ENCODE measurements at regions not wholly inside any gene's neighbourhood (a gene's known extent, or its start where the extent isn't known, plus 50 kb on each side); places are given as distances from the start of the nearest gene placed in this dataset.

DNA sequence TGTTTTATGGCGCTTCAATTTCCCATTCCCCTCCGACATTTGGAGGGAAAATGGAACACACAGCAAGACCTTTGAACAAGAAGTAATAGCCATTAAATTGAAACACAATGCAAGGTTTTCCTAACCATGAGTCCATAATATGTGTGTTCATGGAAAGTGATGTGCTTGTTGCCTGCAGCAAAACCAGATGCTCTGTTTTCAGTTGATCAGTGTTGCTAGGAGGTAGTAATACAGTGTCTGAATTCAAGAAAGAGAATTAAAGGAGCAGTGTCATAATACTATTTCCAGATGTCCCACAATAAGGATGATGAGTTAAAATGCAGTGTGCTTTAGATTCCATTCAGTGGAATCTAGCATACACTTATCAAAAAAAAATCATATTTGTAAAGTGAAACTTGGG lies 637.4 kb upstream of the API5 start:
- Histone ChIP-seq H3K9me3 (no peaks in the 10 kb centered on the region), H3K4me3 (no peak overlapping the region), H3K36me3 (replicated peaks in 1 of 2; ENCODE audit: insufficient read depth in 1 of 2, low read depth in 2 of 2) (no peaks in the 10 kb centered on the region), H3K4me1 (no peaks in the 10 kb centered on the region), H3K27ac (no peak overlapping the region), H3K27me3 (no peaks in the 10 kb centered on the region)
- TF ChIP-seq POLR2A (IDR thresholded peaks at IDR 0.05): no peak
- TF ChIP-seq CTCF (IDR thresholded peaks at IDR 0.05): no peak
- intact Hi-C loops (cut with DNase I): no loop called here
- DNase-seq: no peak
- no peak for ATAC-seq
- 61 to 64% methylated on average over 2 of the region's 2 CpGs for WGBS, 2 donors

- TF ChIP-seq POLR2A (IDR thresholded peaks at IDR 0.05) (no peak), CTCF (IDR thresholded peaks at IDR 0.05) (no peak)
- Histone ChIP-seq H3K9me3 (no peaks in the 10 kb centered on the region), H3K4me1 (no peaks in the 10 kb centered on the region), H3K4me3 (no peak overlapping the region), H3K27me3 (no peaks in the 10 kb centered on the region), H3K27ac (no peak overlapping the region), H3K36me3 (replicated peaks in 1 of 2; ENCODE audit: insufficient read depth in 1 of 2, low read depth in 2 of 2) (no peaks in the 10 kb centered on the region)
- WGBS, 2 donors: 66 to 79% methylated on average over 2 of the region's 2 CpGs
- intact Hi-C loops (cut with DNase I): no loop called here
- ATAC-seq (no peak), DNase-seq (no peak)
These were observed 604.3 kb upstream of the API5 start for GRCh38 chr11:42707541-42707940.

DNA sequence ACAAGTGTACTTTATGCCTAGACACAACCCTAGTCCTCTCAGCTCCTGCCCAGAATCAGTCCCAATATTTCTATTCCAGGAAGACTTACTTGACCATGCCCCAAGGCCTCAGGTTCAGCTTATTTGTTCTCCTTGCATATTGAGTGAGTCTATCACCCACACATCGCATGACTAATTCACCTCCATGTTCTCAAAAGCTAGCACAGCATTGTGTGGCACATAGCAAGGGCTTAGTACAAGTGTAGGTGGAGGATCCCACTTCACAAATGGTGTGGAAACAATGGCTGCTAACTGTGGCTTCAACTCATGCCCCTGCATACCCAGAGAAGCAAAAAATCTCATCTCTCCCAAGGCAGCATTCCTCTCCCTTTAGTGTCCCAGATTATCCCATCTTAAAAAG lies 602.6 kb upstream of the API5 start:
- 91 to 94% methylated on average over 1 of the region's 1 CpG for WGBS, 2 donors
- Histone ChIP-seq H3K36me3 (replicated peaks in 1 of 2; ENCODE audit: insufficient read depth in 1 of 2, low read depth in 2 of 2) (no peaks in the 10 kb centered on the region), H3K9me3 (no peaks in the 10 kb centered on the region), H3K4me3 (no peak overlapping the region), H3K27ac (no peak overlapping the region), H3K4me1 (no peaks in the 10 kb centered on the region), H3K27me3 (no peaks in the 10 kb centered on the region)
- TF ChIP-seq POLR2A (IDR thresholded peaks at IDR 0.05): no peak
- no peak for TF ChIP-seq CTCF (IDR thresholded peaks at IDR 0.05)
- no peak for ATAC-seq
- intact Hi-C loops (cut with DNase I): no loop called here
- no peak for DNase-seq

DNA sequence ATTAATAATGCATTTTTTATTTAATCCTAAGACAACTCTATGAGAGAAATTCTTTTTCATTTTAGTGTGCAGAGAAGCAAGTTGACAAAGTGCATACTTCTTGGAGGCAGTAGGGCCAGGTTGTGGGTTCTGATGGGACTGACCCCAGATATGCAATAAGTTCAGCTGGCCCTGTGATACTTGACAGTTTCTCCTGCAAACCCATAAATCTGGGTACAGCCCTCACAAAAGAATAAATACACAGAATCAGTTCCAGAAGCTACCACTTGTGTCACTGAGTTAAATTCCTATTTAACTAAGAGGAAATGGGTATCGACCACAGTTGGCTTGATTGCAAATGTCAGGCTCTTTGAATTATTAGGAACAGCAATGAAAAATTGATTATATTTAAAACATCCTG lies 598.5 kb upstream of the API5 start:
- no peak overlapping the region for H3K27ac ChIP-seq
- intact Hi-C loops (cut with DNase I): no loop called here
- 35 to 55% methylated on average over 1 of the region's 1 CpG for WGBS, 2 donors
- no peaks in the 10 kb centered on the region for H3K36me3 ChIP-seq (replicated peaks in 1 of 2; ENCODE audit: insufficient read depth in 1 of 2, low read depth in 2 of 2)
- no peak for ATAC-seq
- H3K27me3 ChIP-seq: no peaks in the 10 kb centered on the region
- TF ChIP-seq CTCF (IDR thresholded peaks at IDR 0.05) (no peak), POLR2A (IDR thresholded peaks at IDR 0.05) (no peak)
- no peak overlapping the region for H3K4me3 ChIP-seq
- H3K9me3 ChIP-seq: no peaks in the 10 kb centered on the region
- no peak for DNase-seq
- no peaks in the 10 kb centered on the region for H3K4me1 ChIP-seq

- Histone ChIP-seq H3K4me3 (no peak overlapping the region), H3K36me3 (replicated peaks in 1 of 2; ENCODE audit: insufficient read depth in 1 of 2, low read depth in 2 of 2) (no peaks in the 10 kb centered on the region), H3K4me1 (no peaks in the 10 kb centered on the region), H3K27ac (no peak overlapping the region), H3K27me3 (no peaks in the 10 kb centered on the region), H3K9me3 (no peaks in the 10 kb centered on the region)
- ATAC-seq (no peak), DNase-seq (no peak)
- 0 to 46% methylated on average over 1 of the region's 1 CpG for WGBS, 2 donors
- intact Hi-C loops (cut with DNase I): no loop called here
- no peak for TF ChIP-seq CTCF (IDR thresholded peaks at IDR 0.05)
These were observed 598.0 kb upstream of the API5 start for GRCh38 chr11:42713753-42714152.
